ENCODE measurements at regions not wholly inside any gene's neighbourhood (a gene's known extent, or its start where the extent isn't known, plus 50 kb on each side); places are given as distances from the start of the nearest gene placed in this dataset.
"Not testable (repeated sequence)": the region's sequence is repeated elsewhere in the genome, so short reads cannot be mapped to it uniquely, and the experiment has no call there.

DNA sequence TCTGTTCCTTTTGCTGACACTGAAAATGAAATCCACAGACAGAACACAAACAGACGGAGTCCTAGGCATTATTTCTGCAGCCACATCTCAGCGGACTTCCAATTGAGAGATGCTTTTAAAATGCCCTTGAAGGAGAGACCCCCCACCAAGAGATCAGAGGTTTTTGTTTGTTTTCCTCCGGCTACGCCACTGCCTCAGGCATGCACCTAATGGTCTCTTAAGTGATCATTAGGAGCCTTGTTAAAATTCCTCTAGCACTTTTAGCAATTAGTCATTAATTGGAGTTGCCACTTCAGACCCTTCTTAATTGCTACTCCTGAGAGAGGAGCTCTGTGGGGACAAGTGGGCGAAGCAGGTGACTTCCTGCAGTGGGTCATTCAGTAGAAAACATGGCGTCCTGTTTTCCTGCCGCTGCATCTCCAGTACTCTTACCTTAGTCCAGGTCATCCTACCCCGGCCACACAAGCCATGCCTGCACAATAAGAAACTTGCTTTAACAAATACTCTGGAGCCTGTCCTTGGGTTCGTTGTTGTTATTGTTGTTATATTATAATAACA is 257.7 kb upstream of the CHAC2 start:
- Histone ChIP-seq H4K20me1 (ENCODE audit: insufficient read depth, poor library complexity, severe bottlenecking) (no peaks in the 10 kb centered on the region), H3K4me1 (ENCODE audit: insufficient read depth) (no peaks in the 10 kb centered on the region), H3K27me3 (no peaks in the 10 kb centered on the region), H3K9me3 (ENCODE audit: low read depth) (no peaks in the 10 kb centered on the region), H3K9me2 (replicated peaks; ENCODE audit: insufficient read depth) (no peaks in the 10 kb centered on the region), H3K4me3 (no peak overlapping the region), H2AFZ (no peak overlapping the region), H3K27ac (no peak overlapping the region), H3K36me3 (replicated peaks; ENCODE audit: insufficient read depth, low read depth) (no peaks in the 10 kb centered on the region), H3K4me2 (no peak overlapping the region), H3K79me2 (no peaks in the 10 kb centered on the region)
- no peak for DNase-seq (ENCODE audit: low spot score)
- TF ChIP-seq, protein P1, sequence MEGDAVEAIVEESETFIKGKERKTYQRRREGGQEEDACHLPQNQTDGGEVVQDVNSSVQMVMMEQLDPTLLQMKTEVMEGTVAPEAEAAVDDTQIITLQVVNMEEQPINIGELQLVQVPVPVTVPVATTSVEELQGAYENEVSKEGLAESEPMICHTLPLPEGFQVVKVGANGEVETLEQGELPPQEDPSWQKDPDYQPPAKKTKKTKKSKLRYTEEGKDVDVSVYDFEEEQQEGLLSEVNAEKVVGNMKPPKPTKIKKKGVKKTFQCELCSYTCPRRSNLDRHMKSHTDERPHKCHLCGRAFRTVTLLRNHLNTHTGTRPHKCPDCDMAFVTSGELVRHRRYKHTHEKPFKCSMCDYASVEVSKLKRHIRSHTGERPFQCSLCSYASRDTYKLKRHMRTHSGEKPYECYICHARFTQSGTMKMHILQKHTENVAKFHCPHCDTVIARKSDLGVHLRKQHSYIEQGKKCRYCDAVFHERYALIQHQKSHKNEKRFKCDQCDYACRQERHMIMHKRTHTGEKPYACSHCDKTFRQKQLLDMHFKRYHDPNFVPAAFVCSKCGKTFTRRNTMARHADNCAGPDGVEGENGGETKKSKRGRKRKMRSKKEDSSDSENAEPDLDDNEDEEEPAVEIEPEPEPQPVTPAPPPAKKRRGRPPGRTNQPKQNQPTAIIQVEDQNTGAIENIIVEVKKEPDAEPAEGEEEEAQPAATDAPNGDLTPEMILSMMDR (IDR thresholded peaks at IDR 0.05; ENCODE audit: poor library complexity) = no peak
- no peak for TF ChIP-seq EZH2 (IDR thresholded peaks at IDR 0.05; ENCODE audit: borderline replicate concordance)
- TF ChIP-seq EZH2phosphoT487 (IDR thresholded peaks at IDR 0.05; ENCODE audit: low read depth, severe bottlenecking, unreplicated experiment) = no peak
- 52% methylated on average over 9 of the region's 9 CpGs for WGBS (ENCODE audit: low lambda C conversion rate, missing lambda C conversion rate)

DNA sequence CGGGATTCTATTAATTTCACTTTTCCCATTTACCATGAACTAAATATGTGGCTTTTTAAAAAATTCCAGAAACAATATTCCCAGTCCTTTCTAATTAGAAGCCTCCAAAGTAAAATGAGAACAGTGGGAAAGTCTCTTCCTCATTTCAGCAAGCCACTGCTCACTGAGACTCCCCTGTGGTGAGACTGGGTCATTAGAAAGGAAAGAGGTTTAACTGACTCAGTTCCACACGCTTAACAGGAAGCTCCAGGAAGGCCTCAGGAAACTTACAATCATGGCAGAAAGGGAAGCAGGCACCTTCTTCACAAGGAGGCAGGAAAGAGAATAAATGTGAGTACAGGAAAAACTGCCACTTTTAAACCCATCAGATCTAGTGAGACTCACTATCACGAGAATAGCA is 258.9 kb upstream of the CHAC2 start:
- H3K9me2 ChIP-seq (replicated peaks; ENCODE audit: insufficient read depth) = no peaks in the 10 kb centered on the region
- no peak overlapping the region for H3K4me3 ChIP-seq
- H3K79me2 ChIP-seq = no peaks in the 10 kb centered on the region
- no peak overlapping the region for H3K27ac ChIP-seq
- H3K36me3 ChIP-seq (replicated peaks; ENCODE audit: insufficient read depth, low read depth) = no peaks in the 10 kb centered on the region
- WGBS (ENCODE audit: low lambda C conversion rate, missing lambda C conversion rate) = 89% methylated on average over 3 of the region's 3 CpGs
- no peak overlapping the region for H2AFZ ChIP-seq
- H3K9me3 ChIP-seq (ENCODE audit: low read depth) = no peaks in the 10 kb centered on the region
- H3K4me1 ChIP-seq (ENCODE audit: insufficient read depth) = no peaks in the 10 kb centered on the region
- H3K27me3 ChIP-seq = no peaks in the 10 kb centered on the region
- H3K4me2 ChIP-seq = no peak overlapping the region
- no peak for DNase-seq (ENCODE audit: low spot score)
- TF ChIP-seq, protein P1 (IDR thresholded peaks at IDR 0.05; ENCODE audit: poor library complexity) = no peak
- TF ChIP-seq EZH2phosphoT487 (IDR thresholded peaks at IDR 0.05; ENCODE audit: low read depth, severe bottlenecking, unreplicated experiment) (no peak), EZH2 (IDR thresholded peaks at IDR 0.05; ENCODE audit: borderline replicate concordance) (no peak)
- H4K20me1 ChIP-seq (ENCODE audit: insufficient read depth, poor library complexity, severe bottlenecking) = no peaks in the 10 kb centered on the region

GRCh38 chr2:53507070-53507469 is 260.5 kb upstream of the CHAC2 start:
- H3K4me3 ChIP-seq; H3K9me3 ChIP-seq (ENCODE audit: low read depth); DNase-seq (ENCODE audit: low spot score); H3K4me1 ChIP-seq (ENCODE audit: insufficient read depth); H3K9me2 ChIP-seq (replicated peaks; ENCODE audit: insufficient read depth); H2AFZ ChIP-seq; H3K36me3 ChIP-seq (replicated peaks; ENCODE audit: insufficient read depth, low read depth); H3K79me2 ChIP-seq; H3K4me2 ChIP-seq; H3K27ac ChIP-seq; H4K20me1 ChIP-seq (ENCODE audit: insufficient read depth, poor library complexity, severe bottlenecking); H3K27me3 ChIP-seq: not testable (repeated sequence)
- WGBS (ENCODE audit: low lambda C conversion rate, missing lambda C conversion rate) = 78% methylated on average over 3 of the region's 3 CpGs

GRCh38 chr2:53505826-53506225 is 261.8 kb upstream of the CHAC2 start:
- no peaks in the 10 kb centered on the region for H4K20me1 ChIP-seq (ENCODE audit: insufficient read depth, poor library complexity, severe bottlenecking)
- no peaks in the 10 kb centered on the region for H3K9me3 ChIP-seq (ENCODE audit: low read depth)
- no peak overlapping the region for H3K4me3 ChIP-seq
- H3K4me1 ChIP-seq (ENCODE audit: insufficient read depth) = no peaks in the 10 kb centered on the region
- TF ChIP-seq EZH2phosphoT487 (IDR thresholded peaks at IDR 0.05; ENCODE audit: low read depth, severe bottlenecking, unreplicated experiment) (no peak), EZH2 (IDR thresholded peaks at IDR 0.05; ENCODE audit: borderline replicate concordance) (no peak)
- TF ChIP-seq, protein P1 (IDR thresholded peaks at IDR 0.05; ENCODE audit: poor library complexity) = no peak
- WGBS (ENCODE audit: low lambda C conversion rate, missing lambda C conversion rate) = 51% methylated on average over 3 of the region's 3 CpGs
- H3K27ac ChIP-seq = no peak overlapping the region
- no peaks in the 10 kb centered on the region for H3K9me2 ChIP-seq (replicated peaks; ENCODE audit: insufficient read depth)
- DNase-seq (ENCODE audit: low spot score) = no peak
- H3K27me3 ChIP-seq = no peaks in the 10 kb centered on the region
- H2AFZ ChIP-seq = no peak overlapping the region
- H3K4me2 ChIP-seq = no peak overlapping the region
- no peaks in the 10 kb centered on the region for H3K79me2 ChIP-seq
- no peaks in the 10 kb centered on the region for H3K36me3 ChIP-seq (replicated peaks; ENCODE audit: insufficient read depth, low read depth)
